ENCODE measurements at regions not wholly inside any gene's neighbourhood (a gene's known extent, or its start where the extent isn't known, plus 50 kb on each side); places are given as distances from the start of the nearest gene placed in this dataset.

DNA sequence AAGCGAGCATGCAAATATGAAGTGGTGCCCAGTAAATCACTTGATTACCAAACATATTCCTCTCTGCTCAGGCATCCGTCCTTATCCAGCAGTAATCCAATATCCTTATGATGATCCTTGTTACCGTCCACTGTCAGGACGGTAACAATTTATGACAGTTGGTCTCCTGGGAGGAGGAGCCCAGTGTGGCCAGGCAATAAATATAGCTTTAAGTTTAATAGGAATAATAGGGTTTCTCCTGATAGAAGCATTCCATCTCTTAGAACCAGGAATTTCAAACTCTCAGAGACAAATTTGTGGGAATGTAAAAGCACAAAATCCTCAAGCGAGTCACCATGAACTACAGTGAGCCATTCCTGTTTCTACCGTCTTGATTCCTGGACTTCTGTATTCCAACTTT lies 171.2 kb upstream of the IL15 start:
- ATAC-seq = no peak
- TF ChIP-seq, protein P1, sequence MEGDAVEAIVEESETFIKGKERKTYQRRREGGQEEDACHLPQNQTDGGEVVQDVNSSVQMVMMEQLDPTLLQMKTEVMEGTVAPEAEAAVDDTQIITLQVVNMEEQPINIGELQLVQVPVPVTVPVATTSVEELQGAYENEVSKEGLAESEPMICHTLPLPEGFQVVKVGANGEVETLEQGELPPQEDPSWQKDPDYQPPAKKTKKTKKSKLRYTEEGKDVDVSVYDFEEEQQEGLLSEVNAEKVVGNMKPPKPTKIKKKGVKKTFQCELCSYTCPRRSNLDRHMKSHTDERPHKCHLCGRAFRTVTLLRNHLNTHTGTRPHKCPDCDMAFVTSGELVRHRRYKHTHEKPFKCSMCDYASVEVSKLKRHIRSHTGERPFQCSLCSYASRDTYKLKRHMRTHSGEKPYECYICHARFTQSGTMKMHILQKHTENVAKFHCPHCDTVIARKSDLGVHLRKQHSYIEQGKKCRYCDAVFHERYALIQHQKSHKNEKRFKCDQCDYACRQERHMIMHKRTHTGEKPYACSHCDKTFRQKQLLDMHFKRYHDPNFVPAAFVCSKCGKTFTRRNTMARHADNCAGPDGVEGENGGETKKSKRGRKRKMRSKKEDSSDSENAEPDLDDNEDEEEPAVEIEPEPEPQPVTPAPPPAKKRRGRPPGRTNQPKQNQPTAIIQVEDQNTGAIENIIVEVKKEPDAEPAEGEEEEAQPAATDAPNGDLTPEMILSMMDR (IDR thresholded peaks at IDR 0.05) = no peak

DNA sequence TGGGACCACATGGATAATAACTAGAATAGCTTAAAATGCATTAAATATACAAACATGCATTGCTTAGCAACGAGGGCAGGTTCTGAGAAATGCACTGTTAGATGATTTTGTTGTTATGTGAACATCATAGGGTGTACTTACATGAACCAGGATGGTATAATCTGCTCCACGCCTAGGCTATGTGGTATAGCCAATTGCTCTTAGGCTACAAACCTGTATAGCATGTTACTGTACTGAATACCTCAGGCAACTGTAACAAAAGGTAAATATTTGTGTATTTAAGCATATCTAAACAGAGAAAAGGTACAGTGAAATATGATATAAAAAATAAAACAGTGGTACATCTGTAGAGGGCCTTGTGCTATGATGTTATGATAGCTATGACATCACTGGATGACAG lies 169.2 kb upstream of the IL15 start:
- no peak overlapping the region for H3K4me3 ChIP-seq
- TF ChIP-seq, protein P1 (IDR thresholded peaks at IDR 0.05) = no peak
- no peak for DNase-seq
- H3K27ac ChIP-seq = no peak overlapping the region
- 78 to 85% methylated on average over 2 of the region's 2 CpGs for whole genome bisulfite sequencing, 2 donors
- no peak for ATAC-seq
- no peaks in the 10 kb centered on the region for H3K9me3 ChIP-seq
- no peaks in the 10 kb centered on the region for H3K36me3 ChIP-seq
- intact Hi-C loops (cut with DNase I) = no loop called here
- H3K27me3 ChIP-seq = no peaks in the 10 kb centered on the region
- no peak for FAIRE-seq
- no peaks in the 10 kb centered on the region for H3K4me1 ChIP-seq

More for the DNA sequence above, 171.2 kb upstream of the IL15 start:
- no peaks in the 10 kb centered on the region for H3K9me3 ChIP-seq
- no peak overlapping the region for H3K27ac ChIP-seq
- FAIRE-seq (no peak), DNase-seq (no peak)
- no peaks in the 10 kb centered on the region for H3K27me3 ChIP-seq
- no peak overlapping the region for H3K4me3 ChIP-seq
- 93 to 94% methylated on average over 6 of the region's 6 CpGs for WGBS, 2 donors
- no peaks in the 10 kb centered on the region for H3K36me3 ChIP-seq
- intact Hi-C loops (cut with DNase I) = no loop called here
- no peaks in the 10 kb centered on the region for H3K4me1 ChIP-seq

DNA sequence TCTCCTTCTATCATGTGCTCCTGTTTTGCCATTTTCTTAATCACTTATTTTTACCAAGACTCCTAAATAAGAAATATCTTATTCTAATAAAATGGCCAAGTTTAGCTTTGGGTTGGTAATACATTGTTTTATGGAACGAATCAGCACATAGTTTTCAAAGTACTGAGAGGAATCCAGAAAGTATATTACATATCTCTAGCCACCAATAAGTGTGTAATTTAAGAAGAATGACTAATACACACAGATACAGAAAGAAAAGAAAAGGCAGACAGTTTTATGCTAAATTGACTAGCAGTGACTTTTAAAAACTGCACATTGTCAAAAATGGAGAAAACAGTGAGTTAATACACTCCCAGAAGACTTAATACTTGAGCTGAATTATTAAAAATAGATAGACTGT lies 167.0 kb upstream of the IL15 start:
- TF ChIP-seq, protein P1 (IDR thresholded peaks at IDR 0.05) = no peak
- Histone ChIP-seq H3K27ac (no peak overlapping the region), H3K4me1 (no peaks in the 10 kb centered on the region), H3K4me3 (no peak overlapping the region), H3K9me3 (no peaks in the 10 kb centered on the region), H3K36me3 (no peaks in the 10 kb centered on the region), H3K27me3 (no peaks in the 10 kb centered on the region)
- no peak for ATAC-seq
- intact Hi-C loops (cut with DNase I) = no loop called here
- DNase-seq = no peak
- WGBS, 2 donors = 74 to 83% methylated on average over 1 of the region's 1 CpG
- FAIRE-seq = no peak

DNA sequence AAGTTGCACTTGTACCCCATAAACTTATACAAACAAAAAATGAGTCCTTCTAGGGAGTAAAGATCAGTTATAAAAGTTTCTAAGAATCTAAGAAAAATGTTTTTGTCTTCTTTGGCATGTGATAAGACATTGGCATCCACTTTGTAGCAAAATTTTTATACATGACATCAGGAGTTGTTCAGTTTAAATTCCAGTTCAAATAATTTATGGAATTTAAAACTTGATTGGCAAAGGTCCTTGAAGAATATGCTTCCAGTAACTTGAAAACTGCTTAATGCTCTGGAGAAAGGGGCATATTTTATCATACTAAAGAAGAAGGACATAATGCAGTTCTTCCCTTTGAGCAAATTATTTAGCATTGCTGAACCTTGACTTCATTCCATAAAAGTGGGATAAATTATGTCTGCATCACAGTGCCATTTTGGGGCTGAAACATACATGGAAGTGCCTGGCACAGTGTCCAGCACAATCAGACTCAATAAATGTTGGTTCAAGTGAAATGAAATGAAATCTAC lies 163.3 kb upstream of the IL15 start:
- Histone ChIP-seq H3K4me3 (no peak overlapping the region), H3K27me3 (no peaks in the 10 kb centered on the region), H3K36me3 (no peaks in the 10 kb centered on the region), H3K4me1 (no peaks in the 10 kb centered on the region), H3K27ac (no peak overlapping the region), H3K9me3 (no peaks in the 10 kb centered on the region)
- intact Hi-C loops (cut with DNase I) = no loop called here
- TF ChIP-seq, protein P1 (IDR thresholded peaks at IDR 0.05) = no peak
- FAIRE-seq (no peak), DNase-seq (no peak), ATAC-seq (no peak)

DNA sequence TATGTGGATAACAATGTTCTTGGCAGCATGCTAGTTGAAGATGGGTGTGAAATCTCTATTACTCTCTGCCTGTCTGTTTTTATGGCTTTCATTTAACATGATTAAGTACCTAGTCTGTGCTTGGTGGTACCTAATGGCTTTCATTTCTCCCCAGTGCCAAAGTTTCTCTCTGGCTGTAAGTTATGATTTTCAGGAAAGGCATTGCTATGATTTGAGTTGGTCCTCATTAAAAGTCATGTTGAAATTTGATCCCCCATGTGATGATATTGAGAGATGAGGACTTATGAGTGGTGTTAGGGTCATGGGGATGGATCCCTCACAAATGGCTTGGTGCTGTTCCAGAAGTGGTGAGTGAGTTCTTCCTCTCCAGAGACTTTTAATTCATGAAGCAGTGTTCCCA lies 162.4 kb upstream of the IL15 start:
- no peak for FAIRE-seq
- ATAC-seq = no peak
- intact Hi-C loops (cut with DNase I) = no loop called here

More for the DNA sequence above, 162.4 kb upstream of the IL15 start:
- Histone ChIP-seq H3K4me3 (no peak overlapping the region), H3K4me1 (no peaks in the 10 kb centered on the region), H3K27me3 (no peaks in the 10 kb centered on the region), H3K27ac (no peak overlapping the region), H3K9me3 (no peaks in the 10 kb centered on the region), H3K36me3 (no peaks in the 10 kb centered on the region)
- TF ChIP-seq, protein P1 (IDR thresholded peaks at IDR 0.05) = no peak
- no peak for DNase-seq
